ENCODE measurements at regions not wholly inside any gene's neighbourhood (a gene's known extent, or its start where the extent isn't known, plus 50 kb on each side); places are given as distances from the start of the nearest gene placed in this dataset.

DNA sequence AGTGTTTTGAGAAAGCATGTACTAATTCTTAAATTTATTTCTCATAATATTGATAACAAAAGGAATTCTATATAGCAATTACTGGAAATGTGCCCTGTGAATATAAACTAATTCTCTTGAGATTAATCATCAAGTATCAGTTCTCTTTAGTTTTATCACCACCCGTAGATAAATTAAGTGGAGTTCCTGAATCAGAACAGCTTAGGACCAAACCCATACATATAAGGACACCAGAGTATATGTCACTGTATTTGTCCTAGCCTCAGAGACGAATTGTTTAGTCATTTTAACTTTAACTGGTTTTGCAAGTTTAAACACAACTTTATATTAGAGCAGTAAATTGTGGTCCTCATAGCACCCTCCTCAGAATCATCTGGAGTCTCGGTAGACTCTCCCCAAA lies 572.0 kb downstream of the UTRN start:
- BruUV-seq (replicated peaks): no TSS peak
- H3K27ac ChIP-seq (ENCODE audit: low read depth, low read length, poor library complexity, severe bottlenecking): no peak overlapping the region
- TF ChIP-seq, protein P1, sequence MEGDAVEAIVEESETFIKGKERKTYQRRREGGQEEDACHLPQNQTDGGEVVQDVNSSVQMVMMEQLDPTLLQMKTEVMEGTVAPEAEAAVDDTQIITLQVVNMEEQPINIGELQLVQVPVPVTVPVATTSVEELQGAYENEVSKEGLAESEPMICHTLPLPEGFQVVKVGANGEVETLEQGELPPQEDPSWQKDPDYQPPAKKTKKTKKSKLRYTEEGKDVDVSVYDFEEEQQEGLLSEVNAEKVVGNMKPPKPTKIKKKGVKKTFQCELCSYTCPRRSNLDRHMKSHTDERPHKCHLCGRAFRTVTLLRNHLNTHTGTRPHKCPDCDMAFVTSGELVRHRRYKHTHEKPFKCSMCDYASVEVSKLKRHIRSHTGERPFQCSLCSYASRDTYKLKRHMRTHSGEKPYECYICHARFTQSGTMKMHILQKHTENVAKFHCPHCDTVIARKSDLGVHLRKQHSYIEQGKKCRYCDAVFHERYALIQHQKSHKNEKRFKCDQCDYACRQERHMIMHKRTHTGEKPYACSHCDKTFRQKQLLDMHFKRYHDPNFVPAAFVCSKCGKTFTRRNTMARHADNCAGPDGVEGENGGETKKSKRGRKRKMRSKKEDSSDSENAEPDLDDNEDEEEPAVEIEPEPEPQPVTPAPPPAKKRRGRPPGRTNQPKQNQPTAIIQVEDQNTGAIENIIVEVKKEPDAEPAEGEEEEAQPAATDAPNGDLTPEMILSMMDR (conservative IDR thresholded peaks at IDR 0.05; ENCODE audit: low read depth, low read length): no peak
- TF ChIP-seq EZH2 (IDR thresholded peaks at IDR 0.05; ENCODE audit: borderline replicate concordance, low read depth, low read length, poor library complexity, severe bottlenecking): no peak
- CTCF ChIA-PET: no interaction called here
- POLR2A ChIA-PET (ENCODE audit: low non-redundant PET): no interaction called here
- no peak overlapping the region for H3K4me3 ChIP-seq (ENCODE audit: low read depth, low read length, poor library complexity, severe bottlenecking)
- H3K9me3 ChIP-seq (ENCODE audit: low read depth, low read length, poor library complexity, severe bottlenecking): no peaks in the 10 kb centered on the region
- no peaks in the 10 kb centered on the region for H3K36me3 ChIP-seq (ENCODE audit: insufficient read depth, low read length, poor library complexity, severe bottlenecking)
- intact Hi-C loops (cut with micrococcal nuclease; ENCODE audit: unreplicated experiment): no loop called here
- DNase-seq (ENCODE audit: low spot score): no peak
- no peaks in the 10 kb centered on the region for H3K4me1 ChIP-seq (ENCODE audit: insufficient read depth, low read length, poor library complexity, severe bottlenecking)
- no peaks in the 10 kb centered on the region for H3K27me3 ChIP-seq (replicated peaks; ENCODE audit: insufficient read depth, low read depth, low read length, poor library complexity)

DNA sequence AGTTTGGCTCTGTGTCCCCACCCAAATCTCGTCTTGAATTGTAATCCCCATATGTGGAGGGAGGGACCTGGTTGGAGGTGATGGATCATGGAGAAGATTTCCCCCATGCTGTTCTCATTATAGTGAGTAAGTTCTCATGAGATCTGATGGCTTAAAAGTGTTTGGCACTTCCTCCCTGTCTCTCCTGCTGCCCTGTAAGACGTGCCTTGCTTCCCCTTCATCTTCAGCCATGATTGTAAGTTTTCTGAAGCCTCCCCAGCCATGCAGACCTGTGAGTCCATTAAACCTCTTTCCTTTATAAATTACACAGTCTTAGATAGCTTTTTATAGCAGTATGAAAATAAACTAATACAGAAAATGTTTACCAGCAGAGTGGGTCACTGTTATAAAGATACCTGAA lies 577.6 kb downstream of the UTRN start:
- Histone ChIP-seq H3K36me3 (ENCODE audit: insufficient read depth, low read length, poor library complexity, severe bottlenecking) (no peaks in the 10 kb centered on the region), H3K27ac (ENCODE audit: low read depth, low read length, poor library complexity, severe bottlenecking) (no peak overlapping the region), H3K4me1 (ENCODE audit: insufficient read depth, low read length, poor library complexity, severe bottlenecking) (no peaks in the 10 kb centered on the region), H3K9me3 (ENCODE audit: low read depth, low read length, poor library complexity, severe bottlenecking) (peaks cover 14% of the 10 kb centered on the region), H3K27me3 (replicated peaks; ENCODE audit: insufficient read depth, low read depth, low read length, poor library complexity) (no peaks in the 10 kb centered on the region), H3K4me3 (ENCODE audit: low read depth, low read length, poor library complexity, severe bottlenecking) (no peak overlapping the region)
- no TSS peak for BruUV-seq (replicated peaks)
- TF ChIP-seq, protein P1 (conservative IDR thresholded peaks at IDR 0.05; ENCODE audit: low read depth, low read length): no peak
- TF ChIP-seq EZH2 (IDR thresholded peaks at IDR 0.05; ENCODE audit: borderline replicate concordance, low read depth, low read length, poor library complexity, severe bottlenecking): no peak
- CTCF ChIA-PET: no interaction called here
- DNase-seq (ENCODE audit: low spot score): no peak
- POLR2A ChIA-PET (ENCODE audit: low non-redundant PET): no interaction called here
- intact Hi-C loops (cut with micrococcal nuclease; ENCODE audit: unreplicated experiment): no loop called here

DNA sequence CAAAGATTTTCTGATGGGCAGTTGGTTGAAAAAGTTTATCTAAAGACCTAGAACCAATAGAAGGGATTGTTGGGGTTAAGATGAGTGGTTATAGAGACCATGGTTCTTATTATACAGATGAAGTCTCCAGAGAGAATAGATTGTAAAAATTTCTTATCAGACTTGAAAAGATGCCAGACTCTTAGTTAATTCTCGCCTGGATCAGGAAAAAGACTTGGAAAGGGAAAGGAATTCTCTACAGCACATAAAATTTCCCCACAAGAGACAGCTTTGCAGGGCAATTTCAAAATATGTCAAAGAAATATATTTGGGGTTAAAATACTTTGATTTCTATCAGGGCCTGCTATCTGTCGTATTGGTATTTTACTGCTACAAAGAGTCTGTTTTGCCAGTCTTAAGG lies 582.6 kb downstream of the UTRN start:
- intact Hi-C loops (cut with micrococcal nuclease; ENCODE audit: unreplicated experiment): no loop called here
- CTCF ChIA-PET: no interaction called here
- no peak overlapping the region for H3K27ac ChIP-seq (ENCODE audit: low read depth, low read length, poor library complexity, severe bottlenecking)

More for the DNA sequence above, 582.6 kb downstream of the UTRN start:
- H3K4me3 ChIP-seq (ENCODE audit: low read depth, low read length, poor library complexity, severe bottlenecking): no peak overlapping the region
- no peaks in the 10 kb centered on the region for H3K4me1 ChIP-seq (ENCODE audit: insufficient read depth, low read length, poor library complexity, severe bottlenecking)
- BruUV-seq (replicated peaks): no TSS peak
- no peaks in the 10 kb centered on the region for H3K27me3 ChIP-seq (replicated peaks; ENCODE audit: insufficient read depth, low read depth, low read length, poor library complexity)
- H3K36me3 ChIP-seq (ENCODE audit: insufficient read depth, low read length, poor library complexity, severe bottlenecking): no peaks in the 10 kb centered on the region
- POLR2A ChIA-PET (ENCODE audit: low non-redundant PET): no interaction called here
- TF ChIP-seq, protein P1 (conservative IDR thresholded peaks at IDR 0.05; ENCODE audit: low read depth, low read length): no peak
- no peak for TF ChIP-seq EZH2 (IDR thresholded peaks at IDR 0.05; ENCODE audit: borderline replicate concordance, low read depth, low read length, poor library complexity, severe bottlenecking)
- H3K9me3 ChIP-seq (ENCODE audit: low read depth, low read length, poor library complexity, severe bottlenecking): peaks cover 14% of the 10 kb centered on the region
- DNase-seq (ENCODE audit: low spot score): no peak
